IPS-NIHi7 (cell line): ENCODE measurements at regions not wholly inside any gene's neighbourhood (a gene's known extent, or its start where the extent isn't known, plus 50 kb on each side); places are given as distances from the start of the nearest gene placed in this dataset.

ENCODE experiments used
- DNase-seq: peaks from one replicate; pipeline ENCODE4 v3.0.0; 2012; ENCODE audit warnings: mixed read lengths; ENCODE audit errors: extremely low spot score

- DNase-seq = peak; percentile 12
Measured at GRCh38 chr21:16633831-16634459, 878.9 kb upstream of the CXADR start.

- DNase-seq = peak; percentile 54
Measured at GRCh38 chr21:16634515-16634914, 878.3 kb upstream of the CXADR start.

DNA sequence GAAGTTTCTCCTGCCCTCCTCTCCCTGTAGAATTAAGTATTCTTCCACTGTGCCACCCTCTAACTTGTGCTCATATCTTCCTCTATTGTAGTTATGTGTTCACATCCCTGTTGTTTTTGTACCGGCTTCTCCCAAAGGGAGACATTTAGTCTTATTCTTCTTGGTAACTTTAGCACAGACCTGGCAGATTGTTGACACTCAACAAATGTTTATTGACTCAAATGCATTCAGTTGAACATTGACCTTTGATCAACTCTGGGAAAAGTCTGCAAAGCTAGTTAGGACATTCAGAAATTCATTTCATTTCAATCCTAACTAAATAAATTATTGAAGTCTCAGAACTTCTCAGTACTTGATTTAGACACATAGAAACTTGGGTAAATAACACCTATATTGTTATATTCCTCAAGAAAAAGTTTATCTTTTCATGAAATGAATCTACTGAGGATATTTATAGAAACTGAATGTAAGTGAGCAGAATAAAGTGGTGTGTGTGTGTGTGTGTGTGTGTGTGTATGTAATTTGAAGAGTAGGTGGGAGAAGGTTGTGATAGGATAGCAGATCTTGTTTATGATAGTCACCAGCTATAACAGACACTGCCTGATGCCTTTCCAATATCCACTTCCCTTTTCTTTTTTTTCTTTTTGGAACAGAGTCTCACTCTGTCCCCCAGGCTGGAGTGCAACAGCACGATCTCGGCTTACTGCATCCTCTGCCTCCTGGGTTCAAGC, 872.4 kb upstream of the CXADR start:
- no peak for DNase-seq

DNA sequence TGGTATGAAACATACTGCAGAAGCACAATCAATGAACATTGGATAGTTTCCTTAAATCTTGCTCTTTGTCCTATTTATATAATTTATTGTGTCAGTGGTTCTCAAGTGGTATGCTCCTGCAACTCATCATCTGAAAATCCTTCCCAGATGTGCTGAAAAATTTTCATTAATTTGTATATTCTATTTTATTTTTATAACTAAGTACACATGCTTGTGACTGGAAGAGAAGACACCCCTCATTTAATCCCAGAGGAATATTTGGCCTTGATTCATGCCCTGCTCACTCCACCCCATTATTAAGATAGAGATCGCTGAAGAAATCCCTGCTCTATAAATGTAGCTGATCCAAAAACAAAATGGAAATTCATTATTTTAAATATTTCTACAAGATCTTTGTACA, 870.5 kb upstream of the CXADR start:
- no peak for DNase-seq

GRCh38 chr21:16644685-16645084, 868.2 kb upstream of the CXADR start:
- no peak for DNase-seq

DNA sequence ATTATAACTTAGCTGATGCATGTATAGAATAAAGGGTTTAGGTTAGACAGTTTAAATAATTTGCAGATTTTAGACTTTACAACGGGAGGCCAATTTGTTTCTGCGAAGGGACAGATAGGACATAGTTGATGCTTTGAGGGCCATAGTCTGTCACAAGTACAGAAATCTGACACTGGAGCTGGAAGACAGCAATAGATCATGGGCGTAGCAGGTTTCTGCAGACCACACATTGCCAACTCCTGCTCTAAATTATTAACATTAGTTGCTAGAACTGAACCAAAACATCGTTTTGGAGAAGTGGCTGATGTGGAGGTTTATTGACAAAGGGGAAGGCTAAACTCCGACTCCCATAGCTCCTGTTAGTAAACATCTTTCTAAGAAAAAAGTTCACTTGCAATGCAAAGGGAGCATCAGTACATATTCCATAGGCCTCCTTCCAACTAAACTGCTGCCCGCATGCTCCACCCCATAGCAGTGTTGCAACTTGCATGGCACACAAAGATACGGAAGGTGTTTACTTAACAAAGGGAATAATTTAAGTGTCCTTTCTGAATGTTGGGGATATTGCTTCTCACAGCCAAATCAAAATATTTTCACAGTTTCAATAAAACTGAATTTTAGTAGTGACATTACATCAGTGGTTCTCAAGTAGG, 862.0 kb upstream of the CXADR start:
- no peak for DNase-seq

GRCh38 chr21:16651956-16652355, 860.9 kb upstream of the CXADR start:
- no peak for DNase-seq

- DNase-seq = no peak
Measured at GRCh38 chr21:16663436-16663835, 849.4 kb upstream of the CXADR start.

DNA sequence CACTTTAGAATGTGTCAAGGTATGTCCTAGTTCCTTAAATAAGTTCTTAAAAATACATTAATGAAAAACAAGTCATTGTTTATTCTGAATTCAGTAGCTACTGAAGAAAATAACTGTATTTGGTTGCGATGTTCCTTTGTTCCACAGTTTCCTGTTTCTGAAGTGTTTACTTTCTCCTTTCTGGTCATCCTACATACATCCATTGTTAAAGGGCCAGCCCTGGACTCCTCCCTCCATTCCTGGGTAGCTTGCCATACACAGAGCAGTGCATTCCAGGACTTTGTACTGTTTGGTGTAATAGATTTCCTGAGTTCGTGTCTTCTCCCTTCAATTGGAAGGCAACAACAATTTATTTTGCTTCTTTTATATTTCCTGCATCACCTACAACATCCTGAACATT, 845.4 kb upstream of the CXADR start:
- no peak for DNase-seq

GRCh38 chr21:16674949-16675348, 837.9 kb upstream of the CXADR start:
- no peak for DNase-seq

GRCh38 chr21:16676391-16676790, 836.5 kb upstream of the CXADR start:
- no peak for DNase-seq

DNA sequence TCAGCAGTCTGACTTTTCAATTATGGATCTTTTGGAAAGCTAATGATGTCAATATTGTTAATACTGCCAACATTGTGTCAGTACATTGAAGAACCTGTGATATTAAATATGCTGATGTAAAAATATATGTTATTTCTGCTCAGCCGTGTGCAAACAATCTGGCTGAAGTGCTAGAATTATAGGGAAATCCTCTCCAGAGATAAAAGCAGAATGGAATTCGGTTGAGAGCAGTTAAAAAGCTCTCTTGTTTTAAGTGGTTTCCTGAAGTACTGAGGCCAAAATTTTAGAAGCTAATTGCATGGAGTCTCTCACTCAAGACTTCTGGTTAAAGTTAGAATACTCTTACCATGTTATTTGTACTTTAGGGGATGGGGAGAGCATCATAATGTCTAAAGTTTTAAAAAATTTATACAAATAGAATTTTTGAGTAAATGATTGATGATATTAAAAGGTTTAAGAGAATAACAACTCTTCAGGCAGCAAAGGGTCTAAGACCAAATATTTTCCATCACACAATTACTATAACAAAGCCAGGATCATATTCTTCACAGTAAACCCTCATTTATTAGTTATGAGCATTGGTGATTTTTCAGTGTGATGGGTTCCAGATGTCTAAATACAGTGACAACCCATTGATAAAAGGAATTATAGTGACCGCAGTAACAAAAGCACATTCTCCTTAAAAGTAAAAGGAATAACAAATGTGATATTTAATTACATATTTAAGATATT, 834.2 kb upstream of the CXADR start:
- DNase-seq = no peak

DNA sequence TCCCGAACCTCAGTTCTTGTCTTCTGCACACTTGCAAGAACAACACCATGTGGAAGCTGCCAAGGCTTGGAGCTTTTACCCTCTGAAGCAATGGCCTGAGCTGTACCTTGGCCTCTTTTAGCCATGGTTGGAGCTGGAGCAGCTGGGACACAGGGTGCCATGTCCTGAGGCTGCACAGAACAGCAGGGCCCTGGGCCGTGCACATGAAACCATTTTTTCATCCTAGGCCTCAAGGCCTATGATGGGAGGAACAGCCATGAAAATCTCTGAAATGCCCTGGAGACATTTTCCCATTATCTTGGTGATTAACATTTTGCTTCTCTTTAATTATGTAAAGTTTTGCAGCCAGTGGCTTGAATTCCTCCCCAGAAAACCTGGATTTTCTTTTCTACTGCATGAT, 817.8 kb upstream of the CXADR start:
- no peak for DNase-seq

DNA sequence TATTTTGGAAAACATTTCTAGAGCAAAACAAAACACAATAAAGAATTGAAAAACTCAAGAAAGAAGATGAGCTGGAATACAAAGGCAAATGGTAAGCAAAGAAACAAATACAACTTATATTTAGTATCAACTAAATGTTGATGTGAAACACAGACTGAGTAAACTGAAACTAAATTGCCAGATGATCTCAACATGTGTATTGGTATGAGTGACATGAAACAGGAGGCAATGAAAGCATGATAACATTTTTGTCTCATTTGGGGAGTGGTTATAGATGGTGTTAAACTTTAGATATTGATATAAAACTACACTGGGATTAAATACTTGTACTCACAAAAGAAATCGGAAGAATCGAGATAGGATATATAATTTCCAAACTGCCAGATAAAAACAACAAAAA, 805.6 kb upstream of the CXADR start:
- no peak for DNase-seq

GRCh38 chr21:16708101-16708835, 804.6 kb upstream of the CXADR start:
- no peak for DNase-seq

DNA sequence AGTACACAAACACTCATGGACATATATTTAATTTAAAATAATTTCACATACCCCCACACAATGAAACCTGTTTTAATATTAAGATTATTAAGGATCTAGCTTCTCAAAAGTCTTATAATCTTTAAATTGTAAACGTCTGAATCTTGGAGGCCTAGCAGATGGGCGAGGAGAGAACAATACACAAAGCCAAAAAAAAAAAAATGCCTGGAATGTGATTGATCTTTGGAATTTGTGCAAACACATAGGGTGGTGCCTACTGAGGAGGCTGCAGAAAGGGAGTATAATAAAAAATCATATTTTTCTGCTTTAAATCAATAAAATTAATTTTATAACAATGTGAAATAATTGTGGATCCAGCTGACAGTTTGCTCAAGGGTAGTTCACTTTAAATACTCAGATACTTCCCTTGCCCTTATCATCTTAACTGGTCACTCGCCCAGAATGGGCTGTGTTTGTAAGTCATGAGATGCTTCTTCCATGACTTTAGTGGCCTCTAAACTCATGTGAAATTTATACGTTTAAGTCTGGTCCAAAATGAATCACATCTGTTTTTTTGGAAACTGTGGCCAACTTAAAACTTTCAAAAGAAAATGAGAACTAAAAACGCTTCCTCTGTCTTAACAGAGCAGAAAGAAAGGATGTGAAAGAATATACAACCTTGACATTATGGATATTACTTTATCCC, 802.8 kb upstream of the CXADR start:
- no peak for DNase-seq

DNA sequence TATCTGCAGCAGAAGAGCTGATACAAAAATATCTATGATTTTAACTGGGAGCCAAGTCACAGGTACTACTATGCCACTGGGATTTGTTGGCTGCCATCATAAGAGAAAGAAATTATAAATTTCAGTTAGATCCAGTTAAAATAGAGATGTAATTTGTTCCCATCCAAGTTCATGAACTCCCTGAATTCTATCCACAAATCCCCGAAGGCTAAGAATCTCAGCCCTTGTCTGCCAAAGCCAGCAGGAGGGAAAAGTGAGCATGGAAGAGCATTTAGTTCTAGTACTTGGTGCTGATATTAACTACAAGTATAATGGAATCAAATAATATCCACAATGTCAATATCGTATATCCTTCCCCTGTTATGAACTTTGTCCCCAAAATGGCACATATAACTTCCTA, 801.1 kb upstream of the CXADR start:
- DNase-seq = no peak

- no peak for DNase-seq
Measured at GRCh38 chr21:16713331-16714117, 799.3 kb upstream of the CXADR start.

GRCh38 chr21:16740511-16740910, 772.3 kb upstream of the CXADR start:
- no peak for DNase-seq

DNA sequence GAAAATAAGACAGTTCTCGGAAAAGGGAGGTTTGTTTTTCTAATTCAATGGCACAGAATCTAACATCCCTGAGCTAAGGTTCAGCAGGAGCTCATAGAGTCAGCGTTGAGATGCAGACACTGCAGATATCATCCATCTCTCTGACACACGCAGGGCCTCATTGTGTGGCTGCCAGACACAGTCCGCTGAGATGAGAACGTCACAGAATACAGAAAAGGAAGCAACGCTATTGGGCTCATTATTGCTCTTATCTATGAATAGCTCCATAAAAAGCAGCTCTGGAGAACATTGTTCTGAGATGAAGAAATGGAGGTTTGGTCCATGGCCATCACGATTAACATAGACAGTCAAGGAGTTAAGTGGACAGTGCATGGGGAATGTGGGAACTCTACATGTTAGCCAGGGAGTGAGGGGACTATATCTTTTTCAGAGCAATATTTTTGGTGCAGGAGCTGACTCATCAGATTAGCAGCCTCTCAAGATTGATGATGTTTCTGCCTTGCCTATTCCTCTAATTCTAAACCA, 771.6 kb upstream of the CXADR start:
- DNase-seq = no peak
